SK-MEL-5 (cell line): ENCODE measurements at regions not wholly inside any gene's neighbourhood (a gene's known extent, or its start where the extent isn't known, plus 50 kb on each side); places are given as distances from the start of the nearest gene placed in this dataset.

ENCODE experiments used
- DNase-seq: peaks from one replicate; pipeline ENCODE4 v3.0.0-alpha.2; 2016; ENCODE audit warnings: low read depth, low spot score
- in situ Hi-C: cut with HindIII; loops from 2 replicates; pipeline ENCODE4 v1.10.0; 2016; ENCODE audit warnings: low sequenced_read_pairs, high pct_unique_total_duplicates, low pct_unique_long_range_greater_than_20kb

- in situ Hi-C loops = no loop called here
- DNase-seq = no peak
These were observed 66.9 kb upstream of the APOBEC4 start for GRCh38 chr1:183720028-183720427.

DNA sequence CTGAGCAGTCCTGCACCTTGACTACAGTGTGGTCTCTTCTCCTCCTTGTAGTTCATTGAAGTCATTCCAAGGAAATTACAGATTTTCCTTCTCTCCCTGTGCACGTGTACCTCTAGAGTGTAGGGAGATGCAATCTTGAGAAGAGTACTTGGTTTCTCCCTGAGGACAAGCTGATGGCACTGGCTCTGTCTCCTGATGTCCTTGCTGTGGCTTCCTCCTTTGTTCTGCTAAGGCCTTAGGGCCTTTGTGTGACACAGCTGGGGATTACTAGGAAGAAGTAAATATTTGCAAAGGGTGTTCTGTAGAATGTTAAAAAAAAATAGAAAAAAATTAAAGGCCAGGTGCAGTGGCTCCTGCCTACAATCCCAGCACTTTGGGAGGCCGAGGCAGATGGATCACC is 66.2 kb upstream of the APOBEC4 start:
- no peak for DNase-seq
- in situ Hi-C loops = no loop called here

DNA sequence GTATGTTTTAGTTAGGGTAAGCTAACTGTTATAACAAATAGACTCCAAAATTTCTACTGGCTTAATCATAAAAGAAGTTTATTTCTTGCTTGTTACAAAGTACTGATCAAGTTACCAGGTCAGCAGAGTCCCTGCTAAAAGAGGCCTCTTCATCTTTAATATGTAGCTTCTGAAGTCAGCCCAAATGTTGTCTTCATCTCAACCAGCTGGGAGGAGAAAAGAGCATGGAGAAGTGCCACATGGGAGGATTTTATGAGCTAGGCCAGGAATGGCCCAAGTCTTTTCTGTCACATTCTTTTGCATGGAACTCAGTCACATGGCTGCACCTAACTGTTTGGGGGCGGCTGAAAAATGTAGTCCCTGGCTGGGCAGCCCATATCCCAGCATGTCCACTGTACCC is 63.2 kb upstream of the APOBEC4 start:
- in situ Hi-C loops = no loop called here
- no peak for DNase-seq

- peak; percentile 35 for DNase-seq
- in situ Hi-C loops = no loop called here
These were observed 58.7 kb upstream of the APOBEC4 start for GRCh38 chr1:183711741-183712361.

- no peak for DNase-seq
- in situ Hi-C loops = no loop called here
These were observed 58.1 kb upstream of the APOBEC4 start for GRCh38 chr1:183711165-183711682.

GRCh38 chr1:183710734-183711133 is 57.6 kb upstream of the APOBEC4 start:
- DNase-seq = no peak
- in situ Hi-C loops = no loop called here

- in situ Hi-C loops = no loop called here
These were observed 57.2 kb upstream of the APOBEC4 start for GRCh38 chr1:183710333-183710732.

DNA sequence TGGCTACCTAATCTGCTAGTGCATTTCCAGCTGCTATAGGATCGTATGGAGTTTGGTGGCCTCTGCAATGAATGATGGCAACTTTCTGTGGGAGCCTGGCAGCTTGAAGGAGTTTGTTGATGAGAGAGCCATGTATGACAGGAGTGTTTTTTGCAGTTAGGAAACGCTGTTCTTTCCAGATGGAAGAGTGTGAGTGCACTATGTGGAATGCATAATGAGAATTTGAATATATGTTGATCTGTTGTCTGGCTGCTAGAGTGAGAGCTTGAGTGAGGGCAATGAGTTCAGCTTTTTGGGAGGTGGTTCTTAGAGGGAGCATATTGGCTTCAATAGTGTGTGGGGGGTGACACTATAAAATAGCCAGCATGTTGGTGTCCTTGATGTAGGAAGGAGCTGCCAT is 51.0 kb upstream of the APOBEC4 start:
- no peak for DNase-seq
- in situ Hi-C loops = no loop called here

More at GRCh38 chr1:183710333-183710732, 57.2 kb upstream of the APOBEC4 start:
- DNase-seq = no peak
